ENCODE measurements at regions not wholly inside any gene's neighbourhood (a gene's known extent, or its start where the extent isn't known, plus 50 kb on each side); places are given as distances from the start of the nearest gene placed in this dataset.

DNA sequence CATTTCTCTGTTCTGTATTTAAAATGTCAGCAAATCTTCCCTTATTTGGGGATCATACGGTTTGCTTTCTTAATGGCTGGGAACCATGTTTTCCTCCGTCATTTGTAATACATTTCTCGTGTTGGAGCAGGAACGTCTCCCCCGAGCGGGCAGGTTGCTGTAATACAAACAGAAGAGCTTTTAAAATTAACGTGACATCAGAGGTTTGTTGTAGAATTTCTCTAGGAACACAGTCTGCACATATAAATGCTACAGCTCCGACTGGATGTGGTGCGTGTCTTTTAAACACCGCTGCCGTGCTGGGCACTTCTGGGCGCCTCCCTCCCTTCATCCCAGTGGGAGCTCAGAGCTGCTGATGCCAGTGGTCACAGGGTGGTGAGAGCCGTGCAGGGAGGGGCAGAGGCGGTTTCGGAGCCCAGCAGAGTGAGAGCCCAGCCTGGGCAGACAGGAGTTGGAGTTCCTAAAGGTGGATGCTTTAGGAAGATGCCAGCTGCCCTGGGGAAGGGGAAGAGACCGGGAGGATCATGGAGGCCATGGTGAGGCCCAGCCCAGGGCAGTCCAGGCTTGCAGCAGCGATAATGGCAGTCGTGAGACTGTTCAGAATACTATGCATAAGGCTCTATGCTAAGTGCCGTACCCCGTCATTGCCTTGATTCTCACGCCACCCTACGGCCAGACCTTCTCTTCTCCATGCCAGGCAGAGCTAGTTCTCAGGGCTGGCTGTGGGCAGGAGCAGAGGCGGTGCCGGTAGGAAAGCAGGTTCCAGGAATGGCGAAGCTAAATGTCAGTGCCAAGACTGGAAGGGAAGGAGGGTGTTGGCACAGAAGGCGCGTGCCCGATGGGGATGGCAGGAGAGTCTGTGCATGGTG lies 96.2 kb downstream of the GLRX3 start:
- Mint-ChIP-seq H3K4me3 (no peak overlapping the region), H3K9me3 (peaks cover 17 to 28% of the 10 kb centered on the region in 2 experiments), H3K36me3 (ENCODE audit: insufficient read depth in 1 of 3, low read depth in 3 of 3) (peaks cover 0 to 7% (median 4%) of the 10 kb centered on the region in 3 experiments; a peak in 4 of 7 replicates), H3K27ac (no peak overlapping the region), H3K4me1 (no peaks in the 10 kb centered on the region), H3K27me3 (ENCODE audit: low read depth) (peaks cover 6% of the 10 kb centered on the region)
- Histone ChIP-seq H3K23ac (ENCODE audit: insufficient read length, low read depth, low read length) (no peak overlapping the region), H3T11ph (ENCODE audit: low read length) (no peak overlapping the region), H3K9me3 (ENCODE audit: control insufficient read depth, low read depth, low read length) (no peaks in the 10 kb centered on the region), H3K4me2 (ENCODE audit: insufficient read depth, insufficient read length, low read length) (no peak overlapping the region), H2BK5ac (ENCODE audit: insufficient read length, low read length) (no peak overlapping the region), H2BK20ac (ENCODE audit: low read depth, low read length, poor library complexity, severe bottlenecking) (no peak overlapping the region), H2BK12ac (ENCODE audit: insufficient read length, low read depth, low read length) (no peak overlapping the region), H3K27me3 (ENCODE audit: insufficient read depth, low read length) (no peaks in the 10 kb centered on the region; the same call in 1 of the 2 replicates), H3K79me1 (ENCODE audit: insufficient read depth, low read depth, low read length, poor library complexity, severe bottlenecking) (no peaks in the 10 kb centered on the region), H3K9ac (ENCODE audit: extremely low read depth, insufficient read length, low read length) (no peak overlapping the region), H3K4me1 (ENCODE audit: insufficient read depth, low read length) (no peaks in the 10 kb centered on the region), H4K8ac (replicated peaks; ENCODE audit: insufficient read length, low read depth, low read length) (no peak overlapping the region), H4K5ac (ENCODE audit: insufficient read length, low read depth, low read length) (no peak overlapping the region), H2BK15ac (ENCODE audit: low read depth, low read length) (no peak overlapping the region), H3K27ac (ENCODE audit: insufficient read length, low read depth, low read length) (no peak overlapping the region), H2BK120ac (ENCODE audit: low read depth, low read length, poor library complexity, severe bottlenecking) (no peak overlapping the region), H4K20me1 (ENCODE audit: control insufficient read depth, insufficient read depth, insufficient read length) (no peaks in the 10 kb centered on the region), H4K91ac (ENCODE audit: insufficient read length, low read depth, low read length) (no peak overlapping the region), H3K79me2 (ENCODE audit: insufficient read depth, low read length) (no peaks in the 10 kb centered on the region), H3K18ac (ENCODE audit: insufficient read length, low read depth, low read length) (no peak overlapping the region), H2AFZ (ENCODE audit: low read length) (no peak overlapping the region), H2AK5ac (ENCODE audit: insufficient read length, low read length) (no peak overlapping the region), H3K23me2 (ENCODE audit: insufficient read length, low read depth, low read length, poor library complexity, severe bottlenecking) (no peaks in the 10 kb centered on the region), H3K4ac (ENCODE audit: low read depth, low read length) (no peak overlapping the region), H3K14ac (ENCODE audit: insufficient read depth, low read length) (no peak overlapping the region; the same call in 1 of the 2 replicates), H3K56ac (ENCODE audit: insufficient read length, low read depth, low read length) (no peak overlapping the region)
- peak; percentile 19 for DNase-seq
- TF ChIP-seq, protein P1, sequence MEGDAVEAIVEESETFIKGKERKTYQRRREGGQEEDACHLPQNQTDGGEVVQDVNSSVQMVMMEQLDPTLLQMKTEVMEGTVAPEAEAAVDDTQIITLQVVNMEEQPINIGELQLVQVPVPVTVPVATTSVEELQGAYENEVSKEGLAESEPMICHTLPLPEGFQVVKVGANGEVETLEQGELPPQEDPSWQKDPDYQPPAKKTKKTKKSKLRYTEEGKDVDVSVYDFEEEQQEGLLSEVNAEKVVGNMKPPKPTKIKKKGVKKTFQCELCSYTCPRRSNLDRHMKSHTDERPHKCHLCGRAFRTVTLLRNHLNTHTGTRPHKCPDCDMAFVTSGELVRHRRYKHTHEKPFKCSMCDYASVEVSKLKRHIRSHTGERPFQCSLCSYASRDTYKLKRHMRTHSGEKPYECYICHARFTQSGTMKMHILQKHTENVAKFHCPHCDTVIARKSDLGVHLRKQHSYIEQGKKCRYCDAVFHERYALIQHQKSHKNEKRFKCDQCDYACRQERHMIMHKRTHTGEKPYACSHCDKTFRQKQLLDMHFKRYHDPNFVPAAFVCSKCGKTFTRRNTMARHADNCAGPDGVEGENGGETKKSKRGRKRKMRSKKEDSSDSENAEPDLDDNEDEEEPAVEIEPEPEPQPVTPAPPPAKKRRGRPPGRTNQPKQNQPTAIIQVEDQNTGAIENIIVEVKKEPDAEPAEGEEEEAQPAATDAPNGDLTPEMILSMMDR (conservative IDR thresholded peaks at IDR 0.05), result no peak
- WGBS (ENCODE audit: extremely low coverage, insufficient read length, low lambda C conversion rate), result no CpG with 5 or more reads among the region's 28 CpGs

Measured in H9 (cell line).